ENCODE measurements at regions not wholly inside any gene's neighbourhood (a gene's known extent, or its start where the extent isn't known, plus 50 kb on each side); places are given as distances from the start of the nearest gene placed in this dataset.

DNA sequence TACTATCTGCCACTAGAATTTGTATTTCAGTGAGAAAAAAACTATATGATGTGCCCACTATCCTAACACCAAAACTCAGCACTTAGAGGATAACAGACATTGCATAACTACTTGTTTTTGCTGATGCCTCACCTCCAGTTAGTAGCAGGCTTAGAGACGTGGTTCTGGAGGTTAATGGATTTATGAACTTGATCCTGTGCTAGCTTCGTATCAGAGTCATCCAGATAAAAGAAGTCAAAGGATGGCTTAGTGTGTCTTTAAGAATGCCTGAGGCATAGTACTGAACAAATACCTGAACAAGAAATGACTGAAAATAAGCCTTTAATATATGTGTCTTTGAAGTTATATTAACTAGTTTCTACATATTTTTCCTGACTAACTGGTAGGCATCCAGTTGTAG, 414.9 kb upstream of the PTCHD4 start:
- Histone ChIP-seq H3K4me3 (ENCODE audit: low read depth in 1 of 3, low read length in 3 of 3) (no peak overlapping the region), H3K9me3 (ENCODE audit: control insufficient read depth in 4 of 4, low read length in 3 of 4) (no peaks in the 10 kb centered on the region), H3K36me3 (ENCODE audit: control insufficient read depth in 4 of 4, insufficient read depth in 3 of 4, low read depth in 1 of 4, low read length in 3 of 4) (no peaks in the 10 kb centered on the region), H3K27ac (ENCODE audit: low read depth in 1 of 2, low read length in 2 of 2) (no peak overlapping the region), H3K4me1 (ENCODE audit: control insufficient read depth in 4 of 4, insufficient read depth in 4 of 4, low read length in 3 of 4) (no peaks in the 10 kb centered on the region), H3K9ac (ENCODE audit: low read depth in 1 of 2, low read length in 2 of 2) (no peak overlapping the region), H3K27me3 (ENCODE audit: control insufficient read depth in 4 of 4, insufficient read depth in 4 of 4, low read length in 3 of 4) (no peaks in the 10 kb centered on the region)
- WGBS: 45% methylated on average over 2 of the region's 2 CpGs
- DNase-seq (ENCODE audit: low spot score): no peak
- TF ChIP-seq, protein P1, sequence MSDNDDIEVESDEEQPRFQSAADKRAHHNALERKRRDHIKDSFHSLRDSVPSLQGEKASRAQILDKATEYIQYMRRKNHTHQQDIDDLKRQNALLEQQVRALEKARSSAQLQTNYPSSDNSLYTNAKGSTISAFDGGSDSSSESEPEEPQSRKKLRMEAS (IDR thresholded peaks at IDR 0.05): no peak
- TF ChIP-seq RXRA (IDR thresholded peaks at IDR 0.05): no peak

DNA sequence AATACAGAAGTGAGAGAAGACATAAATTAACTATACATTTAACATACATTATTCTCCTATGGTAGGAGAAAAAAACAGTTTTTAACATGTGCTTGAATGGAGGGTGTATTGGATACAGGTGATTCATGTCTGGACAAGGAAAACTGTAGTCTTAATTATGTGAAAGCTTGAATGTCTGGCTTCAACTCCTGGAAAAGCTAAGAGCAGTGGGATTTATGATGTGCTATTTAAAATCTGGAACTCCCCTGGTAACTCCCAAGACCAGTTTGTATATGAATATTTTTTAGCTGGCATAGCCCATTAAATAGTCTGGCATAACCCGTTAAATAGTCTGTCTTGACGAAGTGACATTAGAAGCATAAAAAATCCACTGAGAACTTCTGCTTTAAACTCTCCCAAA, 410.0 kb upstream of the PTCHD4 start:
- TF ChIP-seq, protein P2, sequence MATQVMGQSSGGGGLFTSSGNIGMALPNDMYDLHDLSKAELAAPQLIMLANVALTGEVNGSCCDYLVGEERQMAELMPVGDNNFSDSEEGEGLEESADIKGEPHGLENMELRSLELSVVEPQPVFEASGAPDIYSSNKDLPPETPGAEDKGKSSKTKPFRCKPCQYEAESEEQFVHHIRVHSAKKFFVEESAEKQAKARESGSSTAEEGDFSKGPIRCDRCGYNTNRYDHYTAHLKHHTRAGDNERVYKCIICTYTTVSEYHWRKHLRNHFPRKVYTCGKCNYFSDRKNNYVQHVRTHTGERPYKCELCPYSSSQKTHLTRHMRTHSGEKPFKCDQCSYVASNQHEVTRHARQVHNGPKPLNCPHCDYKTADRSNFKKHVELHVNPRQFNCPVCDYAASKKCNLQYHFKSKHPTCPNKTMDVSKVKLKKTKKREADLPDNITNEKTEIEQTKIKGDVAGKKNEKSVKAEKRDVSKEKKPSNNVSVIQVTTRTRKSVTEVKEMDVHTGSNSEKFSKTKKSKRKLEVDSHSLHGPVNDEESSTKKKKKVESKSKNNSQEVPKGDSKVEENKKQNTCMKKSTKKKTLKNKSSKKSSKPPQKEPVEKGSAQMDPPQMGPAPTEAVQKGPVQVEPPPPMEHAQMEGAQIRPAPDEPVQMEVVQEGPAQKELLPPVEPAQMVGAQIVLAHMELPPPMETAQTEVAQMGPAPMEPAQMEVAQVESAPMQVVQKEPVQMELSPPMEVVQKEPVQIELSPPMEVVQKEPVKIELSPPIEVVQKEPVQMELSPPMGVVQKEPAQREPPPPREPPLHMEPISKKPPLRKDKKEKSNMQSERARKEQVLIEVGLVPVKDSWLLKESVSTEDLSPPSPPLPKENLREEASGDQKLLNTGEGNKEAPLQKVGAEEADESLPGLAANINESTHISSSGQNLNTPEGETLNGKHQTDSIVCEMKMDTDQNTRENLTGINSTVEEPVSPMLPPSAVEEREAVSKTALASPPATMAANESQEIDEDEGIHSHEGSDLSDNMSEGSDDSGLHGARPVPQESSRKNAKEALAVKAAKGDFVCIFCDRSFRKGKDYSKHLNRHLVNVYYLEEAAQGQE (IDR thresholded peaks at IDR 0.05): no peak
- TF ChIP-seq NR2F2 (IDR thresholded peaks at IDR 0.05) (no peak), JUND (IDR thresholded peaks at IDR 0.05) (no peak), YY1 (IDR thresholded peaks at IDR 0.05) (no peak), GABPA (IDR thresholded peaks at IDR 0.05 in 1 of 2, conservative IDR thresholded peaks at IDR 0.05 in 1 of 2) (no peak), RXRA (IDR thresholded peaks at IDR 0.05) (no peak), HNF4G (IDR thresholded peaks at IDR 0.05) (no peak), RAD21 (IDR thresholded peaks at IDR 0.05) (no peak)
- TF ChIP-seq, protein P3, sequence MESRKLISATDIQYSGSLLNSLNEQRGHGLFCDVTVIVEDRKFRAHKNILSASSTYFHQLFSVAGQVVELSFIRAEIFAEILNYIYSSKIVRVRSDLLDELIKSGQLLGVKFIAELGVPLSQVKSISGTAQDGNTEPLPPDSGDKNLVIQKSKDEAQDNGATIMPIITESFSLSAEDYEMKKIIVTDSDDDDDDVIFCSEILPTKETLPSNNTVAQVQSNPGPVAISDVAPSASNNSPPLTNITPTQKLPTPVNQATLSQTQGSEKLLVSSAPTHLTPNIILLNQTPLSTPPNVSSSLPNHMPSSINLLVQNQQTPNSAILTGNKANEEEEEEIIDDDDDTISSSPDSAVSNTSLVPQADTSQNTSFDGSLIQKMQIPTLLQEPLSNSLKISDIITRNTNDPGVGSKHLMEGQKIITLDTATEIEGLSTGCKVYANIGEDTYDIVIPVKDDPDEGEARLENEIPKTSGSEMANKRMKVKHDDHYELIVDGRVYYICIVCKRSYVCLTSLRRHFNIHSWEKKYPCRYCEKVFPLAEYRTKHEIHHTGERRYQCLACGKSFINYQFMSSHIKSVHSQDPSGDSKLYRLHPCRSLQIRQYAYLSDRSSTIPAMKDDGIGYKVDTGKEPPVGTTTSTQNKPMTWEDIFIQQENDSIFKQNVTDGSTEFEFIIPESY (IDR thresholded peaks at IDR 0.05): no peak
- TF ChIP-seq, protein P1 (IDR thresholded peaks at IDR 0.05): no peak
- TF ChIP-seq, protein P4, sequence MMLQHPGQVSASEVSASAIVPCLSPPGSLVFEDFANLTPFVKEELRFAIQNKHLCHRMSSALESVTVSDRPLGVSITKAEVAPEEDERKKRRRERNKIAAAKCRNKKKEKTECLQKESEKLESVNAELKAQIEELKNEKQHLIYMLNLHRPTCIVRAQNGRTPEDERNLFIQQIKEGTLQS (IDR thresholded peaks at IDR 0.05): no peak
- no peak for DNase-seq (ENCODE audit: low spot score)
- WGBS: 81% methylated on average over 2 of the region's 2 CpGs
- no peaks in the 10 kb centered on the region for H3K36me3 ChIP-seq (ENCODE audit: control insufficient read depth in 4 of 4, insufficient read depth in 3 of 4, low read depth in 1 of 4, low read length in 3 of 4)
- H3K27me3 ChIP-seq (ENCODE audit: control insufficient read depth in 4 of 4, insufficient read depth in 4 of 4, low read length in 3 of 4): no peaks in the 10 kb centered on the region
- no peaks in the 10 kb centered on the region for H3K9me3 ChIP-seq (ENCODE audit: control insufficient read depth in 4 of 4, low read length in 3 of 4)
- H3K9ac ChIP-seq (ENCODE audit: low read depth in 1 of 2, low read length in 2 of 2): no peak overlapping the region
- no peak overlapping the region for H3K4me3 ChIP-seq (ENCODE audit: low read depth in 1 of 3, low read length in 3 of 3)
- H3K27ac ChIP-seq (ENCODE audit: low read depth in 1 of 2, low read length in 2 of 2): no peak overlapping the region
- no peaks in the 10 kb centered on the region for H3K4me1 ChIP-seq (ENCODE audit: control insufficient read depth in 4 of 4, insufficient read depth in 4 of 4, low read length in 3 of 4)

DNA sequence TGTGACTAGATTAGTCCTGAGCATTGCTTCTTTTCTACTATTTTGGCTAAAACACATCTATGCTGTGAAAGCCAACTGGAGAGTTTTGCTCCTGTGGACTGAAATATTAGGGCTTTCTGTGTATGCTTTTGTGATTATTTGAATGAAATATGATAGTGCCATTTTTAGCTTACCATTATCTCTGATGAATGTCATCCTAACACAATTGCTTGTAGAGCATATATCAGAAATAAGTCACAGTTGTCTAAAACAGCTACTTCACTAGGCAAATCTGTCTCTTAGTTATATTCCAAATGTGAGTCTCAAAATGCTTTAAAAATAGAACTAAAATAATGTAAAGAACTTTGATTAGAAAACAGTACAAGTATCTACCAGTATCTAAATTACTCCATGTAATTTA, 401.4 kb upstream of the PTCHD4 start:
- Histone ChIP-seq H3K36me3 (ENCODE audit: control insufficient read depth in 4 of 4, insufficient read depth in 3 of 4, low read depth in 1 of 4, low read length in 3 of 4) (no peaks in the 10 kb centered on the region), H3K4me3 (ENCODE audit: low read depth in 1 of 3, low read length in 3 of 3) (no peak overlapping the region), H3K4me1 (ENCODE audit: control insufficient read depth in 4 of 4, insufficient read depth in 4 of 4, low read length in 3 of 4) (no peaks in the 10 kb centered on the region), H3K27me3 (ENCODE audit: control insufficient read depth in 4 of 4, insufficient read depth in 4 of 4, low read length in 3 of 4) (no peaks in the 10 kb centered on the region), H3K9me3 (ENCODE audit: control insufficient read depth in 4 of 4, low read length in 3 of 4) (no peaks in the 10 kb centered on the region), H3K27ac (ENCODE audit: low read depth in 1 of 2, low read length in 2 of 2) (no peak overlapping the region), H3K9ac (ENCODE audit: low read depth in 1 of 2, low read length in 2 of 2) (no peak overlapping the region)
- no peak for DNase-seq (ENCODE audit: low spot score)
- TF ChIP-seq SP1 (IDR thresholded peaks at IDR 0.05) (no peak), GABPA (IDR thresholded peaks at IDR 0.05 in 1 of 2, conservative IDR thresholded peaks at IDR 0.05 in 1 of 2) (no peak), EGR1 (IDR thresholded peaks at IDR 0.05; ENCODE audit: low read depth in 2 of 2) (no peak), NR2F2 (IDR thresholded peaks at IDR 0.05) (no peak), YY1 (IDR thresholded peaks at IDR 0.05) (no peak), FOXA1 (IDR thresholded peaks at IDR 0.05) (no peak), FOXA2 (IDR thresholded peaks at IDR 0.05) (no peak), HNF4G (IDR thresholded peaks at IDR 0.05) (no peak), RAD21 (IDR thresholded peaks at IDR 0.05) (no peak), TAF1 (conservative IDR thresholded peaks at IDR 0.05) (no peak)
- TF ChIP-seq, protein P3 (IDR thresholded peaks at IDR 0.05): no peak
- TF ChIP-seq, protein P2 (IDR thresholded peaks at IDR 0.05): no peak

All from liver (tissue), 7 donors.